UCSD-AML1 (cell line): ENCODE measurements at regions not wholly inside any gene's neighbourhood (a gene's known extent, or its start where the extent isn't known, plus 50 kb on each side); places are given as distances from the start of the nearest gene placed in this dataset.
"Not testable (repeated sequence)": the region's sequence is repeated elsewhere in the genome, so short reads cannot be mapped to it uniquely, and the experiment has no call there.

Experiments
- DNase-seq: peaks from one replicate; lab custom pipeline; 2025; ENCODE audit not compliant: unreplicated experiment; lab: John Stamatoyannopoulos, UW

GRCh38 chr7:113176180-113176579 is 57.8 kb upstream of the SMIM30 start:
- not testable (repeated sequence) for DNase-seq

- no peak for DNase-seq
Measured at GRCh38 chr7:113175525-113176104, 57.3 kb upstream of the SMIM30 start.

- DNase-seq, result no peak
Measured at GRCh38 chr7:113172726-113173125, 54.4 kb upstream of the SMIM30 start.

- DNase-seq, result no peak
Measured at GRCh38 chr7:113170591-113170990, 52.2 kb upstream of the SMIM30 start.
